ENCODE measurements at regions not wholly inside any gene's neighbourhood (a gene's known extent, or its start where the extent isn't known, plus 50 kb on each side); places are given as distances from the start of the nearest gene placed in this dataset.

DNA sequence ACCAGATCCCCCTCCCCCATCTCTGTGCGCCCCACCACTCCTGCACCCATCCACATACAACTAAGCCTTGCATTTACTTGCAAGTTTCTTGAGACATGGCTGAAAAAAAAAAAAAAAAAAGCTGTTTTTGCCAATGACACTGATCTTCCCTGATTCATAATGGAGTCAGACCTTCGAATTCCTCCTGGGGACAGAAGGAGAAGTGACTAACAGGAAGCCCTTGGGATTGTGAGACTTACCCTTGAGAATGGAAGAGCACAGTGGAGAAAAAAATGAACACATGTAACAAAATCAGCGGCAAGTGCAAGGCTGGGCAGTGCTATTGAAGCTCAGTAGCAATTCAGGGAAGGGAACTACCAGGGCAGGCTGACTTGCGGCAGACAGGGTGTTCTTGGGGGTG, 288.4 kb downstream of the BCOR start:
- BruUV-seq (replicated peaks): no TSS peak
- intact Hi-C loops (cut with micrococcal nuclease): no loop called here
- 14% methylated on average over 3 of the region's 4 CpGs for WGBS (ENCODE audit: insufficient coverage, low coverage, missing lambda C conversion rate)
- FAIRE-seq: no peak
- POLR2A ChIA-PET: no interaction called here
- Histone ChIP-seq H3K4me1 (replicated peaks in 1 of 2; ENCODE audit: control insufficient read depth in 2 of 2, insufficient read depth in 2 of 2, low read length in 2 of 2) (peaks cover 3 to 7% of the 10 kb centered on the region in 2 experiments; a peak in 4 of 5 replicates), H3K9me3 (replicated peaks; ENCODE audit: control insufficient read depth, insufficient read depth, low read depth, low read length) (no peaks in the 10 kb centered on the region), H3K27me3 (ENCODE audit: control insufficient read depth in 2 of 2, insufficient read depth in 2 of 2, low read length in 2 of 2) (no peaks in the 10 kb centered on the region), H3K27ac (ENCODE audit: extremely low read depth, low read depth, low read length) (no peak overlapping the region), H3K9ac (ENCODE audit: insufficient read depth in 1 of 2, low read depth in 2 of 2, low read length in 2 of 2) (no peak overlapping the region), H3K4me3 (no peak overlapping the region), H4K20me1 (replicated peaks; ENCODE audit: control insufficient read depth, insufficient read depth, low read length) (no peaks in the 10 kb centered on the region), H2AFZ (ENCODE audit: low read depth, low read length) (no peak overlapping the region), H3K4me2 (ENCODE audit: insufficient read depth, low read length) (no peak overlapping the region), H3K36me3 (ENCODE audit: control insufficient read depth, insufficient read depth, low read length) (no peaks in the 10 kb centered on the region), H3K9me1 (ENCODE audit: control insufficient read depth, insufficient read depth, low read length) (no peaks in the 10 kb centered on the region), H3K79me2 (ENCODE audit: control insufficient read depth, insufficient read depth, low read length) (no peaks in the 10 kb centered on the region)
- DNase-seq (ENCODE audit: extremely low read depth in 1 of 4, low spot score in 3 of 4): no peak
- ATAC-seq: no peak
- in situ Hi-C loops (cut with MboI): no loop called here
- CTCF ChIA-PET (ENCODE audit: low intra/inter-chr PET ratio): no interaction called here
- TF ChIP-seq NFRKB (IDR thresholded peaks at IDR 0.05; ENCODE audit: low read depth) (no peak), CLOCK (CRISPR knock-in tag; IDR thresholded peaks at IDR 0.05; ENCODE audit: borderline replicate concordance) (no peak), HDAC2 (IDR thresholded peaks at IDR 0.05) (no peak), KDM5B (IDR thresholded peaks at IDR 0.05; ENCODE audit: insufficient replicate concordance, low read depth, low read length) (no peak), ZNF668 (CRISPR knock-in tag; IDR thresholded peaks at IDR 0.05) (no peak), ERF (CRISPR knock-in tag; IDR thresholded peaks at IDR 0.05) (no peak), TAF7 (tag; IDR thresholded peaks at IDR 0.05) (no peak), SIX5 (IDR thresholded peaks at IDR 0.05; ENCODE audit: borderline replicate concordance in 1 of 2, insufficient read depth in 1 of 2, low read depth in 1 of 2, low read length in 2 of 2) (no peak), SFPQ (IDR thresholded peaks at IDR 0.05; ENCODE audit: low read depth, low read length) (no peak), ETV6 (IDR thresholded peaks at IDR 0.05; ENCODE audit: borderline replicate concordance in 1 of 2, low read depth in 2 of 2, low read length in 1 of 2) (no peak), ETV6 (CRISPR knock-in tag; IDR thresholded peaks at IDR 0.05; ENCODE audit: borderline replicate concordance) (no peak), HMBOX1 (IDR thresholded peaks at IDR 0.05) (no peak), ZNF589 (CRISPR knock-in tag; IDR thresholded peaks at IDR 0.05; ENCODE audit: low read depth) (no peak)
- TF ChIP-seq, protein P1, sequence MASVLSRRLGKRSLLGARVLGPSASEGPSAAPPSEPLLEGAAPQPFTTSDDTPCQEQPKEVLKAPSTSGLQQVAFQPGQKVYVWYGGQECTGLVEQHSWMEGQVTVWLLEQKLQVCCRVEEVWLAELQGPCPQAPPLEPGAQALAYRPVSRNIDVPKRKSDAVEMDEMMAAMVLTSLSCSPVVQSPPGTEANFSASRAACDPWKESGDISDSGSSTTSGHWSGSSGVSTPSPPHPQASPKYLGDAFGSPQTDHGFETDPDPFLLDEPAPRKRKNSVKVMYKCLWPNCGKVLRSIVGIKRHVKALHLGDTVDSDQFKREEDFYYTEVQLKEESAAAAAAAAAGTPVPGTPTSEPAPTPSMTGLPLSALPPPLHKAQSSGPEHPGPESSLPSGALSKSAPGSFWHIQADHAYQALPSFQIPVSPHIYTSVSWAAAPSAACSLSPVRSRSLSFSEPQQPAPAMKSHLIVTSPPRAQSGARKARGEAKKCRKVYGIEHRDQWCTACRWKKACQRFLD (CRISPR knock-in tag; IDR thresholded peaks at IDR 0.05): no peak
- TF ChIP-seq, protein P2, sequence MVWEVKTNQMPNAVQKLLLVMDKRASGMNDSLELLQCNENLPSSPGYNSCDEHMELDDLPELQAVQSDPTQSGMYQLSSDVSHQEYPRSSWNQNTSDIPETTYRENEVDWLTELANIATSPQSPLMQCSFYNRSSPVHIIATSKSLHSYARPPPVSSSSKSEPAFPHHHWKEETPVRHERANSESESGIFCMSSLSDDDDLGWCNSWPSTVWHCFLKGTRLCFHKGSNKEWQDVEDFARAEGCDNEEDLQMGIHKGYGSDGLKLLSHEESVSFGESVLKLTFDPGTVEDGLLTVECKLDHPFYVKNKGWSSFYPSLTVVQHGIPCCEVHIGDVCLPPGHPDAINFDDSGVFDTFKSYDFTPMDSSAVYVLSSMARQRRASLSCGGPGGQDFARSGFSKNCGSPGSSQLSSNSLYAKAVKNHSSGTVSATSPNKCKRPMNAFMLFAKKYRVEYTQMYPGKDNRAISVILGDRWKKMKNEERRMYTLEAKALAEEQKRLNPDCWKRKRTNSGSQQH (CRISPR knock-in tag; IDR thresholded peaks at IDR 0.05): no peak
